HUDEP-2 (cell line): ENCODE measurements at regions not wholly inside any gene's neighbourhood (a gene's known extent, or its start where the extent isn't known, plus 50 kb on each side); places are given as distances from the start of the nearest gene placed in this dataset.

ENCODE experiments used
- DNase-seq, 76 experiments: peaks; one replicate each; lab custom pipeline; 2025; ENCODE audit not compliant: unreplicated experiment in 76 of 76; lab: John Stamatoyannopoulos, UW

GRCh38 chr6:8530785-8531435, 95.6 kb upstream of the SLC35B3 start:
- DNase-seq, result no peak

GRCh38 chr6:8529250-8529649, 93.9 kb upstream of the SLC35B3 start:
- no peak for DNase-seq

- no peak for DNase-seq
Measured at GRCh38 chr6:8527818-8528217, 92.5 kb upstream of the SLC35B3 start.

GRCh38 chr6:8526624-8527023, 91.3 kb upstream of the SLC35B3 start:
- no peak for DNase-seq

GRCh38 chr6:8525370-8525769, 90.0 kb upstream of the SLC35B3 start:
- no peak for DNase-seq

GRCh38 chr6:8513174-8513573, 77.8 kb upstream of the SLC35B3 start:
- no peak for DNase-seq

GRCh38 chr6:8507286-8507685, 71.9 kb upstream of the SLC35B3 start:
- no peak for DNase-seq

GRCh38 chr6:8506126-8506525, 70.8 kb upstream of the SLC35B3 start:
- no peak for DNase-seq

GRCh38 chr6:8499540-8499939, 64.2 kb upstream of the SLC35B3 start:
- DNase-seq, result no peak

GRCh38 chr6:8494730-8495129, 59.4 kb upstream of the SLC35B3 start:
- DNase-seq, result no peak

GRCh38 chr6:8492536-8493133, 57.3 kb upstream of the SLC35B3 start:
- no peak for DNase-seq
